ENCODE measurements at regions not wholly inside any gene's neighbourhood (a gene's known extent, or its start where the extent isn't known, plus 50 kb on each side); places are given as distances from the start of the nearest gene placed in this dataset.

GRCh38 chr2:138123741-138124140 is 159.5 kb downstream of the HNMT start:
- H3K4me3 ChIP-seq (ENCODE audit: low read depth, low read length), result no peak overlapping the region
- no peaks in the 10 kb centered on the region for H3K79me2 ChIP-seq (ENCODE audit: control insufficient read depth, insufficient read depth, low read length, unreplicated experiment)
- H3K4me1 ChIP-seq (ENCODE audit: control insufficient read depth, insufficient read depth, low read length, unreplicated experiment), result peaks cover 26% of the 10 kb centered on the region
- H2AFZ ChIP-seq (ENCODE audit: low read length, unreplicated experiment), result no peak overlapping the region
- no peaks in the 10 kb centered on the region for H3K27me3 ChIP-seq (ENCODE audit: insufficient read depth, low read length)
- no peak overlapping the region for H3K27ac ChIP-seq (ENCODE audit: low read depth, low read length)
- no peaks in the 10 kb centered on the region for H3K36me3 ChIP-seq (ENCODE audit: insufficient read depth, low read length)

DNA sequence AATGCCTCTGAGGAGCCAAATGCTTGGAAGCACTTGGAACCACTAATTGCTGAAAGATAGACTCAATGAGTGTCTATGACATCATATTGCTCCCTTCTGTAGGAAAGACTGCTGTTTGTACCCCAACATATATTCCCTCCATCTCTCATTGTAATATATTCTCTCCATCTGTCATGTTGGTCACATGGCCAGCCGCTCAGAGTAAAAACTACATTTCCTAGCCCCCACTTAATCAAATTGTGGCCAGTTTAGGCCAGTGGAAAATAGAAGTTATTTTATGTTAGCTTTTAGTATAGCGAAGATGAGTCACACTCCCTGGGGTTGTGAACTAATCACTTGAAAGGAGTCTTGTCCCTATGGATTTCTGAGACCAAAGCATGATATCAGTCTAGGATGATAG is 160.2 kb downstream of the HNMT start:
- no peak overlapping the region for H3K27ac ChIP-seq (ENCODE audit: low read depth, low read length)
- no peak overlapping the region for H3K4me3 ChIP-seq (ENCODE audit: low read depth, low read length)
- no peak overlapping the region for H2AFZ ChIP-seq (ENCODE audit: low read length, unreplicated experiment)

DNA sequence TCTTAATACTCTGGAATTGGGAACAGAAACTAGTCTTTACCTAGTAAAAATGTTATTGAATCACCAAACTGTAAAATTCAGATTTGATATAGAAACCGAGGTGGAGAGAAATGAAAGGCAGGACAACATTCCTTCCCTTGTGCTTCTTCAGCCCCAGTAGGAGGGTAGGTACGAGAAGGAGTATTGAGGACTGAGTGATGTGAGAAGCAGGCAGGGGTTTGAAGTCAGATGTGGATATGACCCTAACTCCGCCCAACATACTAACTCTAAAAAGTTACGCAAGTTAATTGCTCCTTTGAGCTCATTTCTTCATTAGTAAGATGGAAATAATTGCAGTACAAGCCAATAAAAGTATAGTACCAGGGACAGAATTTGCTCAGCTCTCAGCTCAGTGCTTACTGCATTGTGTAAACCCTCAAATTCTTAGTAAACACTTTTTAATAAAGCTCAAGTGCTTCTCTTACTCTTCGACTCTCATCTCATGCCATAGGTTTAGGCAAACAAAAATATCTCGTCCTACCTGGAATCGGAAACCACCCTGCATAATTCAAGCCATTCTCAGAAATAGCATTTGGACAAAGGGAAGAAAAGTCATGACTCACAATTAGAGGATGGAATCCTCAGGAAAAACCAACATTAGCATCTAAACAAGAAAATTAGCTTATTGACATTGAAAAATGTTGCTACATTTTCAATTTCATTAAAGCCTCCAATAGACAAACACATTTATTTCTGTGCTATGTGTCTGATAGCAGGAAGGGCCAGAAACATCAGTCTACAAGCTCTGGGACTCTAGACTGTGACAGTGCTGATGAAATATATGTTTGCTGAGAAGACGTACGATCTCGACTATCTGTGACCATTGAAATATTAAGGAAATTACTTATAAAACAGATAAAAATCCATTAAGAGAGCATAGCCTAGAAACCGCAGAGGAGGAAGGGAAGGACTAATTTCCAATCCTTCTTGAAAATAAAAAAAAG is 161.3 kb downstream of the HNMT start:
- Histone ChIP-seq H3K27me3 (ENCODE audit: insufficient read depth, low read length) (no peaks in the 10 kb centered on the region), H3K4me3 (ENCODE audit: low read depth, low read length) (no peak overlapping the region), H3K36me3 (ENCODE audit: insufficient read depth, low read length) (no peaks in the 10 kb centered on the region), H3K4me1 (ENCODE audit: control insufficient read depth, insufficient read depth, low read length, unreplicated experiment) (peaks cover 26% of the 10 kb centered on the region), H3K79me2 (ENCODE audit: control insufficient read depth, insufficient read depth, low read length, unreplicated experiment) (no peaks in the 10 kb centered on the region), H2AFZ (ENCODE audit: low read length, unreplicated experiment) (no peak overlapping the region), H3K27ac (ENCODE audit: low read depth, low read length) (no peak overlapping the region)

More for the DNA sequence above, 160.2 kb downstream of the HNMT start:
- H3K36me3 ChIP-seq (ENCODE audit: insufficient read depth, low read length), result no peaks in the 10 kb centered on the region
- no peaks in the 10 kb centered on the region for H3K79me2 ChIP-seq (ENCODE audit: control insufficient read depth, insufficient read depth, low read length, unreplicated experiment)
- no peaks in the 10 kb centered on the region for H3K27me3 ChIP-seq (ENCODE audit: insufficient read depth, low read length)
- H3K4me1 ChIP-seq (ENCODE audit: control insufficient read depth, insufficient read depth, low read length, unreplicated experiment), result peaks cover 26% of the 10 kb centered on the region

- H3K79me2 ChIP-seq (ENCODE audit: control insufficient read depth, insufficient read depth, low read length, unreplicated experiment), result no peaks in the 10 kb centered on the region
- no peaks in the 10 kb centered on the region for H3K36me3 ChIP-seq (ENCODE audit: insufficient read depth, low read length)
- H3K4me1 ChIP-seq (ENCODE audit: control insufficient read depth, insufficient read depth, low read length, unreplicated experiment), result no peaks in the 10 kb centered on the region
- no peaks in the 10 kb centered on the region for H3K27me3 ChIP-seq (ENCODE audit: insufficient read depth, low read length)
- H3K27ac ChIP-seq (ENCODE audit: low read depth, low read length), result no peak overlapping the region
- no peak overlapping the region for H2AFZ ChIP-seq (ENCODE audit: low read length, unreplicated experiment)
- H3K4me3 ChIP-seq (ENCODE audit: low read depth, low read length), result no peak overlapping the region
Measured at GRCh38 chr2:138132108-138132507, 167.8 kb downstream of the HNMT start.

GRCh38 chr2:138137949-138138348 is 173.7 kb downstream of the HNMT start:
- Histone ChIP-seq H3K4me3 (ENCODE audit: low read depth, low read length) (no peak overlapping the region), H3K4me1 (ENCODE audit: control insufficient read depth, insufficient read depth, low read length, unreplicated experiment) (no peaks in the 10 kb centered on the region), H2AFZ (ENCODE audit: low read length, unreplicated experiment) (no peak overlapping the region), H3K36me3 (ENCODE audit: insufficient read depth, low read length) (no peaks in the 10 kb centered on the region), H3K79me2 (ENCODE audit: control insufficient read depth, insufficient read depth, low read length, unreplicated experiment) (no peaks in the 10 kb centered on the region), H3K27ac (ENCODE audit: low read depth, low read length) (no peak overlapping the region), H3K27me3 (ENCODE audit: insufficient read depth, low read length) (no peaks in the 10 kb centered on the region)

- Histone ChIP-seq H3K36me3 (ENCODE audit: insufficient read depth, low read length) (no peaks in the 10 kb centered on the region), H3K27ac (ENCODE audit: low read depth, low read length) (no peak overlapping the region), H3K27me3 (ENCODE audit: insufficient read depth, low read length) (no peaks in the 10 kb centered on the region), H3K4me3 (ENCODE audit: low read depth, low read length) (no peak overlapping the region), H3K79me2 (ENCODE audit: control insufficient read depth, insufficient read depth, low read length, unreplicated experiment) (no peaks in the 10 kb centered on the region), H3K4me1 (ENCODE audit: control insufficient read depth, insufficient read depth, low read length, unreplicated experiment) (no peaks in the 10 kb centered on the region), H2AFZ (ENCODE audit: low read length, unreplicated experiment) (no peak overlapping the region)
Measured at GRCh38 chr2:138147796-138148195, 183.5 kb downstream of the HNMT start.

- Histone ChIP-seq H3K4me3 (ENCODE audit: low read depth, low read length) (no peak overlapping the region), H3K4me1 (ENCODE audit: control insufficient read depth, insufficient read depth, low read length, unreplicated experiment) (no peaks in the 10 kb centered on the region), H3K27me3 (ENCODE audit: insufficient read depth, low read length) (no peaks in the 10 kb centered on the region), H2AFZ (ENCODE audit: low read length, unreplicated experiment) (no peak overlapping the region), H3K79me2 (ENCODE audit: control insufficient read depth, insufficient read depth, low read length, unreplicated experiment) (no peaks in the 10 kb centered on the region), H3K27ac (ENCODE audit: low read depth, low read length) (no peak overlapping the region), H3K36me3 (ENCODE audit: insufficient read depth, low read length) (no peaks in the 10 kb centered on the region)
Measured at GRCh38 chr2:138155304-138155703, 191.0 kb downstream of the HNMT start.

- no peaks in the 10 kb centered on the region for H3K79me2 ChIP-seq (ENCODE audit: control insufficient read depth, insufficient read depth, low read length, unreplicated experiment)
- no peak overlapping the region for H2AFZ ChIP-seq (ENCODE audit: low read length, unreplicated experiment)
- no peaks in the 10 kb centered on the region for H3K27me3 ChIP-seq (ENCODE audit: insufficient read depth, low read length)
- no peaks in the 10 kb centered on the region for H3K4me1 ChIP-seq (ENCODE audit: control insufficient read depth, insufficient read depth, low read length, unreplicated experiment)
- H3K27ac ChIP-seq (ENCODE audit: low read depth, low read length), result no peak overlapping the region
- H3K36me3 ChIP-seq (ENCODE audit: insufficient read depth, low read length), result no peaks in the 10 kb centered on the region
- H3K4me3 ChIP-seq (ENCODE audit: low read depth, low read length), result no peak overlapping the region
Measured at GRCh38 chr2:138157372-138157771, 193.1 kb downstream of the HNMT start.

- no peaks in the 10 kb centered on the region for H3K27me3 ChIP-seq (ENCODE audit: insufficient read depth, low read length)
- H3K4me3 ChIP-seq (ENCODE audit: low read depth, low read length), result no peak overlapping the region
- no peaks in the 10 kb centered on the region for H3K79me2 ChIP-seq (ENCODE audit: control insufficient read depth, insufficient read depth, low read length, unreplicated experiment)
- H3K4me1 ChIP-seq (ENCODE audit: control insufficient read depth, insufficient read depth, low read length, unreplicated experiment), result no peaks in the 10 kb centered on the region
- H3K36me3 ChIP-seq (ENCODE audit: insufficient read depth, low read length), result no peaks in the 10 kb centered on the region
- no peak overlapping the region for H2AFZ ChIP-seq (ENCODE audit: low read length, unreplicated experiment)
- H3K27ac ChIP-seq (ENCODE audit: low read depth, low read length), result no peak overlapping the region
Measured at GRCh38 chr2:138170485-138170884, 206.2 kb downstream of the HNMT start.

DNA sequence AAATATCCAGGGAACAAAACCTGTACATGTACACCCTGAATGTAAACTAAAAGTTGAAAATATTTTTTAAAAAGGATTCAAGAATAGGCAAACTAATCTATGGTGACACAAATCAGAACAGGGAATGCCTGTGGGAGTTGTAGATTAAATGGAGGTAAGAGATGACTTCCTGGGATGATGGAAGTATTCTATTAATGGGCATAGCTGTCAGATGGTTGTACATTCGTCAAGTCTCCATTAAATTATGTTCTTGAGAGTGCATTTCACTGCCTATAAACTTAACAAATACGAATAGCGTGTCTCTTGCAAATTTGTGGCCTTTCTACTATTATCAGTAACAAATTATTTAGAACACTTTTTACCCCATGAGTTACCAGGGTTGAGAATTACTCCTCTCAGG is 207.0 kb downstream of the HNMT start:
- Histone ChIP-seq H3K36me3 (ENCODE audit: insufficient read depth, low read length) (no peaks in the 10 kb centered on the region), H3K4me3 (ENCODE audit: low read depth, low read length) (no peak overlapping the region), H2AFZ (ENCODE audit: low read length, unreplicated experiment) (no peak overlapping the region), H3K27ac (ENCODE audit: low read depth, low read length) (no peak overlapping the region), H3K79me2 (ENCODE audit: control insufficient read depth, insufficient read depth, low read length, unreplicated experiment) (no peaks in the 10 kb centered on the region), H3K27me3 (ENCODE audit: insufficient read depth, low read length) (no peaks in the 10 kb centered on the region), H3K4me1 (ENCODE audit: control insufficient read depth, insufficient read depth, low read length, unreplicated experiment) (no peaks in the 10 kb centered on the region)

DNA sequence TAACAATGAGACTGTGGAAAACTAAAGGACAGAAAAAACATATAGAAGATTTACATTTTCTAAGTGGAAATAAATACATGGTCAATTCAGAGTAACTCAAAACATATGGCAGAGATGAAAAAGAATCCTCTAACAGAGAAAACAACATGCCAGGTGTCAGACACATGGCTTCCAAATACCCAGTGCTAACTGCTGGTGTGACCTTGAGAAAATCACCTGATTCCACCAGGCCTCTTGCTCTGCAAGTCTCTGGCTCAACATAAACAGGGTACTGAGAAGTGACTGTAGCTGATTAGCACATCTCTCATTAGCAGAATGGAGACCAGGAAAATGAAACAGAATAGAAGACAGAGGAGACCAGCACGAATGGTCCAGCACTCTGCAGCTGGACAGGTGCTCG is 210.8 kb downstream of the HNMT start:
- Histone ChIP-seq H3K36me3 (ENCODE audit: insufficient read depth, low read length) (no peaks in the 10 kb centered on the region), H3K4me3 (ENCODE audit: low read depth, low read length) (no peak overlapping the region), H3K4me1 (ENCODE audit: control insufficient read depth, insufficient read depth, low read length, unreplicated experiment) (no peaks in the 10 kb centered on the region), H3K79me2 (ENCODE audit: control insufficient read depth, insufficient read depth, low read length, unreplicated experiment) (no peaks in the 10 kb centered on the region), H3K27ac (ENCODE audit: low read depth, low read length) (no peak overlapping the region), H2AFZ (ENCODE audit: low read length, unreplicated experiment) (no peak overlapping the region), H3K27me3 (ENCODE audit: insufficient read depth, low read length) (no peaks in the 10 kb centered on the region)
